Heart right ventricle (tissue), 16 donors: ENCODE measurements at regions not wholly inside any gene's neighbourhood (a gene's known extent, or its start where the extent isn't known, plus 50 kb on each side); places are given as distances from the start of the nearest gene placed in this dataset.

Experiments
- ATAC-seq, 8 donors: fragments of 200-7000 bp; cut with Tn5 transposase; one replicate each; pipeline ENCODE4 v1.9.1; 2020; ENCODE audit warnings: mild to moderate bottlenecking in 8 of 8, moderate library complexity in 8 of 8, moderate number of reproducible peaks in 1 of 8
- DNase-seq, 2 donors: peaks; one replicate each; pipeline ENCODE4 v3.0.0-alpha.2; 2020
- H3K27ac ChIP-seq, 10 donors: fragments of 200-600 bp; sonication (generic) in 2 of 10; one replicate each; pipeline versions ENCODE4 v1.5.0 to v1.8.0; 2020 to 2022; ENCODE audit warnings: mild to moderate bottlenecking in 3 of 10
- H3K27me3 ChIP-seq, 7 donors: fragments of 200-600 bp; one replicate each; pipeline ENCODE4 v1.8.0; 2021 to 2022; ENCODE audit warnings: mild to moderate bottlenecking in 2 of 7
- H3K36me3 ChIP-seq, 9 donors: fragments of 200-600 bp; sonication (generic) in 1 of 9; one replicate each; pipeline versions ENCODE4 v1.5.0 to v1.8.0; 2020 to 2022; ENCODE audit warnings: mild to moderate bottlenecking in 2 of 9
- H3K4me1 ChIP-seq, 9 donors: fragments of 200-600 bp; sonication (generic) in 1 of 9; one replicate each; pipeline versions ENCODE4 v1.5.0 to v1.8.0; 2020 to 2022; ENCODE audit warnings: mild to moderate bottlenecking in 4 of 9
- H3K4me3 ChIP-seq, 10 donors: fragments of 200-600 bp; sonication (generic) in 2 of 10; one replicate each; pipeline versions ENCODE4 v1.5.0 to v1.8.0; 2020 to 2022; ENCODE audit warnings: mild to moderate bottlenecking in 7 of 10, moderate library complexity in 2 of 10
- H3K9me3 ChIP-seq, 11 donors: fragments of 200-600 bp in 10 of 11; sonication (generic) in 2 of 11; one replicate each; pipeline versions ENCODE4 v1.5.0 to v1.8.0; 2013 to 2022; ENCODE audit warnings: mild to moderate bottlenecking in 2 of 11, control low read depth in 1 of 11, moderate library complexity in 1 of 11
- CTCF ChIP-seq, 9 donors: fragments of 200-600 bp; sonication (generic) in 2 of 9; IDR thresholded peaks; one replicate each; pipeline versions ENCODE4 v1.5.0 to v1.8.0; 2021 to 2022; ENCODE audit warnings: antibody characterized with exemption in 9 of 9, mild to moderate bottlenecking in 5 of 9, moderate library complexity in 1 of 9
- WGBS, 2 donors: extraction: QIAGEN DNeasy Blood & Tissue Kit; methylation state at CpG; one replicate each; pipeline ENCODE4 v1.1.7; 2013; ENCODE audit warnings: inconsistent platforms in 1 of 2; 5-methylcytosine and 5-hydroxymethylcytosine counted together
- intact Hi-C, 10 donors: fragments of 100-400 bp; cut with DNase I; formaldehyde crosslinking; loops; one replicate each; pipeline versions ENCODE4 v1.11.1 to v1.14.2; 2022
- donor health status: Arrhythmogenic right ventricular cardiomyopathy.
- donor health status: ischemic (EF 13 %, LVEDD 7.1; RV severe dilation, severe dysfunction).
- donor health status: healthy with polysubstance abuse.
- donor health status: DM: no; HTN: yes; CAD: no.
- donor health status: DM: no; HTN: no; CAD: no.
- donor health status: ischemic (EF 25% LVEDD 6.9; RV normal size, moderate dysfunction).
- donor health status: ischemic (EF 25% LVEDD 5.7; RV mildly dilated, moderate dysfunction).
- donor health status: healthy.
- donor health status: DM: yes; HTN: yes; CAD: no.
- donor health status: Ischemic cardiomyopathy.
- donor health status: ischemic (EF 35%, LVEDD 5.7; RV mildly dilated, moderate dysfunction).
- donor health status: nonischemic (EF 11% LVEDD 7.7; RV severe dilation, severe dysfunction).
- donor health status: DM: yes; HTN: yes; CAD: no.
- donor health status: PGD.
- donor health status: ischemic (EF 29% LVEDD 5.4; RV normal size, mild dysfunction).
- donor health status: nonischemic (EF 23%, LVEDD 6.1; RV moderate dilation, normal function).

DNA sequence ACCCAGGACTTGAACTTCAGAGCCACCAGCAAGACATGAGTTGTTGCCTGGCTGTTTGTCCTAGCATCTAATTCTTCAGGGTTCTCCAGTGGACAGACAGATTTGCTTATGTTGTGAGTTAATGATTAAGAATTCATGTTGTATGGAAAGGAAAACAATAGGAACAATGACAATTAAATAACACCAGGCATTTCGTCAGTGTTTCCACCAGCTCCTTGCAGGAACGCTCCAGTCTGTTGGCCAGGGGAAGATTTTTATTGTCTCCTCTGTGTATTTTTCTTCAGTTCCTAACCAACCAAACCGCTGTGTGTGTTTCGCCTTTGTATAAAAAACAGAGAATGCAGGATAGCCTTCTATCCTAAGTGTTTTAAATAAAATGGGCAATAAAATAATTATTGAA lies 64.4 kb upstream of the PTGFR start:
- no peaks in the 10 kb centered on the region for H3K9me3 ChIP-seq
- WGBS, 2 donors, result 64 to 66% methylated on average over 4 of the region's 4 CpGs
- intact Hi-C loops, result no loop called here
- no peak for DNase-seq
- TF ChIP-seq CTCF (IDR thresholded peaks at IDR 0.05), result no peak
- ATAC-seq, result no peak
- no peak overlapping the region for H3K4me3 ChIP-seq
- H3K36me3 ChIP-seq, result no peaks in the 10 kb centered on the region
- H3K4me1 ChIP-seq, result no peaks in the 10 kb centered on the region
- H3K27me3 ChIP-seq, result no peaks in the 10 kb centered on the region
- H3K27ac ChIP-seq, result no peak overlapping the region

- TF ChIP-seq CTCF (IDR thresholded peaks at IDR 0.05), result no peak
- ATAC-seq (no peak), DNase-seq (no peak)
- no peaks in the 10 kb centered on the region for H3K4me1 ChIP-seq
- H3K36me3 ChIP-seq, result no peaks in the 10 kb centered on the region
- intact Hi-C loops, result no loop called here
- H3K9me3 ChIP-seq, result no peaks in the 10 kb centered on the region
- no peak overlapping the region for H3K27ac ChIP-seq
- H3K27me3 ChIP-seq, result no peaks in the 10 kb centered on the region
- no peak overlapping the region for H3K4me3 ChIP-seq
- 41 to 52% methylated on average over 2 of the region's 2 CpGs for WGBS, 2 donors
Observed at GRCh38 chr1:78427506-78427905, 63.3 kb upstream of the PTGFR start.

- 68 to 80% methylated on average over 1 of the region's 1 CpG for WGBS, 2 donors
- intact Hi-C loops, result no loop called here
- ATAC-seq (no peak), DNase-seq (no peak)
- H3K4me3 ChIP-seq, result no peak overlapping the region
- TF ChIP-seq CTCF (IDR thresholded peaks at IDR 0.05), result no peak
- no peaks in the 10 kb centered on the region for H3K4me1 ChIP-seq
- H3K27ac ChIP-seq, result no peak overlapping the region
- H3K27me3 ChIP-seq, result no peaks in the 10 kb centered on the region
- peaks cover 0 to 17% (median 0%) of the 10 kb centered on the region in 11 donors for H3K9me3 ChIP-seq
- H3K36me3 ChIP-seq, result no peaks in the 10 kb centered on the region
Observed at GRCh38 chr1:78432016-78432415, 58.8 kb upstream of the PTGFR start.

- 80 to 84% methylated on average over 2 of the region's 2 CpGs for WGBS, 2 donors
- DNase-seq (no peak), ATAC-seq (no peak)
- intact Hi-C loops, result no loop called here
- Histone ChIP-seq H3K4me3 (no peak overlapping the region), H3K27ac (no peak overlapping the region), H3K9me3 (peaks cover 0 to 17% (median 0%) of the 10 kb centered on the region in 11 donors), H3K36me3 (no peaks in the 10 kb centered on the region), H3K4me1 (no peaks in the 10 kb centered on the region), H3K27me3 (no peaks in the 10 kb centered on the region)
- TF ChIP-seq CTCF (IDR thresholded peaks at IDR 0.05), result no peak
Observed at GRCh38 chr1:78434351-78434750, 56.4 kb upstream of the PTGFR start.

GRCh38 chr1:78436961-78437360 lies 53.8 kb upstream of the PTGFR start:
- Histone ChIP-seq H3K4me1 (no peaks in the 10 kb centered on the region), H3K27me3 (no peaks in the 10 kb centered on the region)
- WGBS, 2 donors, result 16 to 29% methylated on average over 1 of the region's 1 CpG

More at GRCh38 chr1:78436961-78437360, 53.8 kb upstream of the PTGFR start:
- intact Hi-C loops, result no loop called here
- no peak for TF ChIP-seq CTCF (IDR thresholded peaks at IDR 0.05)
- Histone ChIP-seq H3K9me3 (peaks cover 0 to 17% (median 0%) of the 10 kb centered on the region in 11 donors), H3K4me3 (no peak overlapping the region), H3K36me3 (no peaks in the 10 kb centered on the region), H3K27ac (no peak overlapping the region)
- DNase-seq (no peak), ATAC-seq (no peak)
